Endothelial cell of umbilical vein (primary cell): ENCODE measurements at regions not wholly inside any gene's neighbourhood (a gene's known extent, or its start where the extent isn't known, plus 50 kb on each side); places are given as distances from the start of the nearest gene placed in this dataset.

Source experiments
- CTCF ChIP-seq, 2 donors: IDR thresholded peaks; 1 replicate in 1 of 2; 2 replicates in 1 of 2; pipeline ENCODE4 v1.5.1; 2011; ENCODE audit warnings: low read length in 2 of 2, mild to moderate bottlenecking in 2 of 2, moderate library complexity in 2 of 2, control low read depth in 1 of 2, inconsistent platforms in 1 of 2, low read depth in 1 of 2; ENCODE audit not compliant: insufficient read depth in 1 of 2; ENCODE audit errors: extremely low read depth in 1 of 2
- EZH2 ChIP-seq: IDR thresholded peaks from 2 replicates; pipeline ENCODE4 v1.6.1; 2012; ENCODE audit warnings: borderline replicate concordance, low read depth, mild to moderate bottlenecking, moderate library complexity, low read length, inconsistent platforms; ENCODE audit not compliant: severe bottlenecking
- MYC ChIP-seq: IDR thresholded peaks from one replicate; pipeline ENCODE4 v1.6.1; 2011; ENCODE audit warnings: mild to moderate bottlenecking, low read depth, low read length
- POLR2A ChIP-seq: IDR thresholded peaks from 2 replicates; pipeline ENCODE4 v1.6.1; 2012; ENCODE audit warnings: low read depth, mild to moderate bottlenecking, control low read depth, low read length
- POLR2AphosphoS5 ChIP-seq: IDR thresholded peaks from 2 replicates; pipeline ENCODE4 v1.6.1; 2012; ENCODE audit warnings: low read depth, mild to moderate bottlenecking, control low read depth, low read length, moderate library complexity; ENCODE audit not compliant: insufficient read depth

DNA sequence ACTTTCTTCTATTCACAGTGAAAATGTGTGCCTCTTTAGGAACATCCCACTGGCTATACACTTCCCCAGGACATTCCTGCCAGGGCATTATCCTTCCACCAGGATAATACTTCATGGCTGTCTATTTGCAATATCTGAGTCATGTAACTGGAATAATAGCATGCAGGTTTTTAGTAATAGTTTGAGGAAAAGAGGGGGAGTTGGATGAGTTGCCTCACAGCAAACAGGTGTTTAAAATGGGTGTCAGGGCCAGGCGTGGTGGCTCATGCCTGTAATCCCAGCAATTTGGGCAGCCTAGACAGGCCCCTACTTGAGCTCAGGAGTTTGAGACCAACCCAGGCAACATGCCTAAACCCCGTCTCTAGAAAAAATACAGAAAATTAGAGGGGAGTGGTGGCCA, 585.9 kb downstream of the DIPK2A start:
- no peak for TF ChIP-seq EZH2
- no peak for TF ChIP-seq CTCF (IDR thresholded peaks at IDR 0.05; ENCODE audit: extremely low read depth in 1 of 2, insufficient read depth in 1 of 2, low read depth in 1 of 2, low read length in 2 of 2)
- TF ChIP-seq MYC, result no peak
- TF ChIP-seq POLR2AphosphoS5, result no peak
- TF ChIP-seq POLR2A, result no peak
